ENCODE measurements at regions not wholly inside any gene's neighbourhood (a gene's known extent, or its start where the extent isn't known, plus 50 kb on each side); places are given as distances from the start of the nearest gene placed in this dataset.

GRCh38 chrX:138945219-138945618, 233.7 kb upstream of the FGF13 start:
- no peak for TF ChIP-seq CTCF (IDR thresholded peaks at IDR 0.05; ENCODE audit: low read depth, low read length)
- no peaks in the 10 kb centered on the region for H3K4me1 ChIP-seq
- DNase-seq, result no peak
- H3K27me3 ChIP-seq, result no peaks in the 10 kb centered on the region
- H3K9me3 ChIP-seq, result no peaks in the 10 kb centered on the region
- no peaks in the 10 kb centered on the region for H3K36me3 ChIP-seq
- no peak overlapping the region for H3K4me3 ChIP-seq (ENCODE audit: low read depth, low read length)

GRCh38 chrX:138939038-138939437, 227.5 kb upstream of the FGF13 start:
- DNase-seq, result no peak
- no peaks in the 10 kb centered on the region for H3K36me3 ChIP-seq
- H3K4me1 ChIP-seq, result no peaks in the 10 kb centered on the region
- H3K9me3 ChIP-seq, result no peaks in the 10 kb centered on the region
- no peaks in the 10 kb centered on the region for H3K27me3 ChIP-seq
- H3K4me3 ChIP-seq (ENCODE audit: low read depth, low read length), result no peak overlapping the region
- TF ChIP-seq CTCF (IDR thresholded peaks at IDR 0.05; ENCODE audit: low read depth, low read length), result no peak

GRCh38 chrX:138938003-138938402, 226.5 kb upstream of the FGF13 start:
- Histone ChIP-seq H3K4me3 (ENCODE audit: low read depth, low read length) (no peak overlapping the region), H3K9me3 (no peaks in the 10 kb centered on the region), H3K36me3 (no peaks in the 10 kb centered on the region), H3K4me1 (no peaks in the 10 kb centered on the region), H3K27me3 (no peaks in the 10 kb centered on the region)
- no peak for TF ChIP-seq CTCF (IDR thresholded peaks at IDR 0.05; ENCODE audit: low read depth, low read length)
- no peak for DNase-seq

- Histone ChIP-seq H3K4me3 (ENCODE audit: low read depth, low read length) (no peak overlapping the region), H3K27me3 (no peaks in the 10 kb centered on the region), H3K36me3 (no peaks in the 10 kb centered on the region), H3K4me1 (no peaks in the 10 kb centered on the region), H3K9me3 (no peaks in the 10 kb centered on the region)
- TF ChIP-seq CTCF (IDR thresholded peaks at IDR 0.05; ENCODE audit: low read depth, low read length), result no peak
- no peak for DNase-seq
These were observed 219.7 kb upstream of the FGF13 start for GRCh38 chrX:138931212-138931611.

GRCh38 chrX:138930583-138930945, 219.0 kb upstream of the FGF13 start:
- no peaks in the 10 kb centered on the region for H3K27me3 ChIP-seq
- no peaks in the 10 kb centered on the region for H3K36me3 ChIP-seq

More at GRCh38 chrX:138930583-138930945, 219.0 kb upstream of the FGF13 start:
- no peak for TF ChIP-seq CTCF (IDR thresholded peaks at IDR 0.05; ENCODE audit: low read depth, low read length)
- Histone ChIP-seq H3K4me3 (ENCODE audit: low read depth, low read length) (no peak overlapping the region), H3K9me3 (no peaks in the 10 kb centered on the region), H3K4me1 (no peaks in the 10 kb centered on the region)
- no peak for DNase-seq

Measured in BE2C (cell line).